WTC11 (cell line): ENCODE measurements at regions not wholly inside any gene's neighbourhood (a gene's known extent, or its start where the extent isn't known, plus 50 kb on each side); places are given as distances from the start of the nearest gene placed in this dataset.

Source experiments
- GABPB1 ChIP-seq: sonication (generic); formaldehyde crosslinking; IDR thresholded peaks from 2 replicates; pipeline ENCODE4 v1.8.1; 2023; ENCODE audit warnings: mild to moderate bottlenecking, missing genetic modification reagents
- JUN ChIP-seq: sonication (generic); formaldehyde crosslinking; IDR thresholded peaks from 2 replicates; pipeline ENCODE4 v1.8.0; 2023; ENCODE audit warnings: mild to moderate bottlenecking, missing genetic modification reagents
- NFE2L1 ChIP-seq: sonication (generic); formaldehyde crosslinking; IDR thresholded peaks from 2 replicates; pipeline ENCODE4 v1.8.1; 2023; ENCODE audit warnings: missing genetic modification reagents
- OVOL2 ChIP-seq: fragments of 250-450 bp; sonication (Bioruptor Pico); IDR thresholded peaks from 2 replicates; pipeline ENCODE4 v1.9.0; 2021; ENCODE audit warnings: mild to moderate bottlenecking, borderline replicate concordance
- SP1 ChIP-seq: sonication (generic); formaldehyde crosslinking; conservative IDR thresholded peaks from 2 replicates; pipeline ENCODE4 v1.8.1; 2022; ENCODE audit warnings: missing genetic modification reagents
- USF2 ChIP-seq: sonication (generic); formaldehyde crosslinking; IDR thresholded peaks from 2 replicates; pipeline ENCODE4 v1.8.1; 2023; ENCODE audit warnings: mild to moderate bottlenecking, missing genetic modification reagents, moderate library complexity
- ZNF121 ChIP-seq: sonication (generic); formaldehyde crosslinking; IDR thresholded peaks from 2 replicates; pipeline ENCODE4 v1.8.0; 2023; ENCODE audit warnings: missing genetic modification reagents
- TF ChIP-seq, protein P1 (sequence below): fragments of 200-600 bp; IDR thresholded peaks from 2 replicates; pipeline ENCODE4 v1.8.0; 2022; ENCODE audit warnings: antibody characterized with exemption
- TF ChIP-seq, protein P2 (sequence below): sonication (generic); formaldehyde crosslinking; IDR thresholded peaks from 2 replicates; pipeline ENCODE4 v1.8.0; 2022; ENCODE audit warnings: mild to moderate bottlenecking, missing genetic modification reagents
- TF ChIP-seq, protein P3 (sequence below): sonication (generic); formaldehyde crosslinking; IDR thresholded peaks from 2 replicates; pipeline ENCODE4 v1.8.1; 2023; ENCODE audit warnings: mild to moderate bottlenecking, missing genetic modification reagents, borderline replicate concordance

DNA sequence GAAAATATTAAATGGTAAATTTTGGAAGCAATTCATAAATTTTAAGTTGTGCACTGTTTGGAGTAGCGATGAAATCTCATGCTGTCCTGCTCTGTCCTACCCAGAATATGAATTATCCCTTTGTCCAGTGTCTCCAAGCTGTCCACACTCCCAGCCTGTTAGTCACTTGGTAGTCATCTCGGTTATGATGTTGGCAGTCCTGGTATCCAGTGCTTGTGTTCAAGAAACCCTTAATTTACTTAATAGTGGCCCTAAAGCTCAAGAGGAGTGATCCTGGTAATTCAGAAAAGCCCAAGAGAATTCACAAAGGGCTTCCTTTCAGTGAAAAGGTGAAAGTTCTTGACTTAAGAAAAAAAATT lies 71.8 kb upstream of the STAM2 start:
- TF ChIP-seq, protein P1, sequence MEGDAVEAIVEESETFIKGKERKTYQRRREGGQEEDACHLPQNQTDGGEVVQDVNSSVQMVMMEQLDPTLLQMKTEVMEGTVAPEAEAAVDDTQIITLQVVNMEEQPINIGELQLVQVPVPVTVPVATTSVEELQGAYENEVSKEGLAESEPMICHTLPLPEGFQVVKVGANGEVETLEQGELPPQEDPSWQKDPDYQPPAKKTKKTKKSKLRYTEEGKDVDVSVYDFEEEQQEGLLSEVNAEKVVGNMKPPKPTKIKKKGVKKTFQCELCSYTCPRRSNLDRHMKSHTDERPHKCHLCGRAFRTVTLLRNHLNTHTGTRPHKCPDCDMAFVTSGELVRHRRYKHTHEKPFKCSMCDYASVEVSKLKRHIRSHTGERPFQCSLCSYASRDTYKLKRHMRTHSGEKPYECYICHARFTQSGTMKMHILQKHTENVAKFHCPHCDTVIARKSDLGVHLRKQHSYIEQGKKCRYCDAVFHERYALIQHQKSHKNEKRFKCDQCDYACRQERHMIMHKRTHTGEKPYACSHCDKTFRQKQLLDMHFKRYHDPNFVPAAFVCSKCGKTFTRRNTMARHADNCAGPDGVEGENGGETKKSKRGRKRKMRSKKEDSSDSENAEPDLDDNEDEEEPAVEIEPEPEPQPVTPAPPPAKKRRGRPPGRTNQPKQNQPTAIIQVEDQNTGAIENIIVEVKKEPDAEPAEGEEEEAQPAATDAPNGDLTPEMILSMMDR = no peak
- TF ChIP-seq ZNF121 (CRISPR knock-in tag) = no peak
- TF ChIP-seq NFE2L1 (CRISPR knock-in tag) = no peak
- TF ChIP-seq SP1 (CRISPR knock-in tag) = no peak
- TF ChIP-seq, protein P2, sequence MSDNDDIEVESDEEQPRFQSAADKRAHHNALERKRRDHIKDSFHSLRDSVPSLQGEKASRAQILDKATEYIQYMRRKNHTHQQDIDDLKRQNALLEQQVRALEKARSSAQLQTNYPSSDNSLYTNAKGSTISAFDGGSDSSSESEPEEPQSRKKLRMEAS (CRISPR knock-in tag) = no peak
- no peak for TF ChIP-seq GABPB1 (CRISPR knock-in tag)
- TF ChIP-seq, protein P3, sequence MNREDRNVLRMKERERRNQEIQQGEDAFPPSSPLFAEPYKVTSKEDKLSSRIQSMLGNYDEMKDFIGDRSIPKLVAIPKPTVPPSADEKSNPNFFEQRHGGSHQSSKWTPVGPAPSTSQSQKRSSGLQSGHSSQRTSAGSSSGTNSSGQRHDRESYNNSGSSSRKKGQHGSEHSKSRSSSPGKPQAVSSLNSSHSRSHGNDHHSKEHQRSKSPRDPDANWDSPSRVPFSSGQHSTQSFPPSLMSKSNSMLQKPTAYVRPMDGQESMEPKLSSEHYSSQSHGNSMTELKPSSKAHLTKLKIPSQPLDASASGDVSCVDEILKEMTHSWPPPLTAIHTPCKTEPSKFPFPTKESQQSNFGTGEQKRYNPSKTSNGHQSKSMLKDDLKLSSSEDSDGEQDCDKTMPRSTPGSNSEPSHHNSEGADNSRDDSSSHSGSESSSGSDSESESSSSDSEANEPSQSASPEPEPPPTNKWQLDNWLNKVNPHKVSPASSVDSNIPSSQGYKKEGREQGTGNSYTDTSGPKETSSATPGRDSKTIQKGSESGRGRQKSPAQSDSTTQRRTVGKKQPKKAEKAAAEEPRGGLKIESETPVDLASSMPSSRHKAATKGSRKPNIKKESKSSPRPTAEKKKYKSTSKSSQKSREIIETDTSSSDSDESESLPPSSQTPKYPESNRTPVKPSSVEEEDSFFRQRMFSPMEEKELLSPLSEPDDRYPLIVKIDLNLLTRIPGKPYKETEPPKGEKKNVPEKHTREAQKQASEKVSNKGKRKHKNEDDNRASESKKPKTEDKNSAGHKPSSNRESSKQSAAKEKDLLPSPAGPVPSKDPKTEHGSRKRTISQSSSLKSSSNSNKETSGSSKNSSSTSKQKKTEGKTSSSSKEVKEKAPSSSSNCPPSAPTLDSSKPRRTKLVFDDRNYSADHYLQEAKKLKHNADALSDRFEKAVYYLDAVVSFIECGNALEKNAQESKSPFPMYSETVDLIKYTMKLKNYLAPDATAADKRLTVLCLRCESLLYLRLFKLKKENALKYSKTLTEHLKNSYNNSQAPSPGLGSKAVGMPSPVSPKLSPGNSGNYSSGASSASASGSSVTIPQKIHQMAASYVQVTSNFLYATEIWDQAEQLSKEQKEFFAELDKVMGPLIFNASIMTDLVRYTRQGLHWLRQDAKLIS = no peak
- no peak for TF ChIP-seq JUN (CRISPR knock-in tag)
- TF ChIP-seq USF2 (CRISPR knock-in tag) = no peak
- no peak for TF ChIP-seq OVOL2 (CRISPR knock-in tag)
